ENCODE measurements at regions not wholly inside any gene's neighbourhood (a gene's known extent, or its start where the extent isn't known, plus 50 kb on each side); places are given as distances from the start of the nearest gene placed in this dataset.

DNA sequence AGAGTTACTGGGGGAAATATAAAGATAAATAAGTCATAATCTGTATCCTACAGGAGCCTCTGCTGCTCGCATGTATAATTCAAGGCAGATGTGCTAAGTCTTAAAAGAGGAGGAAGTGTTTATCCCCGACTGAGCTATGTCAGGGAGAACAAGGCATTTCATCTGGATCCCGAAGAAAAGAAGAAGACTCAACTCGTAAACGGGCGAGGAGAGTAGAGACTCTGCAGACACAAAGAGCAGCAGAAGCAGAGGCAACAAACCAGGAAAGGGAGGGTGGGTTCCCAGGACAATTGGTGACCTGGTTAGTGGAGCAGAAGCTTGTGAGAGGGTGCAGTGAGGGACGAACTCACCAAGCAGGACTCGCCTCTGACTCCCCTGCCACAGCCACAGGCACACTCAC, 368.6 kb downstream of the EIPR1 start:
- H3K9me3 ChIP-seq (ENCODE audit: severe bottlenecking) = peaks cover 5% of the 10 kb centered on the region
- no peak overlapping the region for H3K27ac ChIP-seq
- H3K36me3 ChIP-seq = no peaks in the 10 kb centered on the region
- no peak for DNase-seq
- TF ChIP-seq, protein P1, sequence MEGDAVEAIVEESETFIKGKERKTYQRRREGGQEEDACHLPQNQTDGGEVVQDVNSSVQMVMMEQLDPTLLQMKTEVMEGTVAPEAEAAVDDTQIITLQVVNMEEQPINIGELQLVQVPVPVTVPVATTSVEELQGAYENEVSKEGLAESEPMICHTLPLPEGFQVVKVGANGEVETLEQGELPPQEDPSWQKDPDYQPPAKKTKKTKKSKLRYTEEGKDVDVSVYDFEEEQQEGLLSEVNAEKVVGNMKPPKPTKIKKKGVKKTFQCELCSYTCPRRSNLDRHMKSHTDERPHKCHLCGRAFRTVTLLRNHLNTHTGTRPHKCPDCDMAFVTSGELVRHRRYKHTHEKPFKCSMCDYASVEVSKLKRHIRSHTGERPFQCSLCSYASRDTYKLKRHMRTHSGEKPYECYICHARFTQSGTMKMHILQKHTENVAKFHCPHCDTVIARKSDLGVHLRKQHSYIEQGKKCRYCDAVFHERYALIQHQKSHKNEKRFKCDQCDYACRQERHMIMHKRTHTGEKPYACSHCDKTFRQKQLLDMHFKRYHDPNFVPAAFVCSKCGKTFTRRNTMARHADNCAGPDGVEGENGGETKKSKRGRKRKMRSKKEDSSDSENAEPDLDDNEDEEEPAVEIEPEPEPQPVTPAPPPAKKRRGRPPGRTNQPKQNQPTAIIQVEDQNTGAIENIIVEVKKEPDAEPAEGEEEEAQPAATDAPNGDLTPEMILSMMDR (IDR thresholded peaks at IDR 0.05; ENCODE audit: low read depth, low read length) = no peak
- no peak overlapping the region for H3K4me3 ChIP-seq (ENCODE audit: low read depth, low read length)
- H3K27me3 ChIP-seq (ENCODE audit: insufficient read depth, low read depth, severe bottlenecking) = no peaks in the 10 kb centered on the region

DNA sequence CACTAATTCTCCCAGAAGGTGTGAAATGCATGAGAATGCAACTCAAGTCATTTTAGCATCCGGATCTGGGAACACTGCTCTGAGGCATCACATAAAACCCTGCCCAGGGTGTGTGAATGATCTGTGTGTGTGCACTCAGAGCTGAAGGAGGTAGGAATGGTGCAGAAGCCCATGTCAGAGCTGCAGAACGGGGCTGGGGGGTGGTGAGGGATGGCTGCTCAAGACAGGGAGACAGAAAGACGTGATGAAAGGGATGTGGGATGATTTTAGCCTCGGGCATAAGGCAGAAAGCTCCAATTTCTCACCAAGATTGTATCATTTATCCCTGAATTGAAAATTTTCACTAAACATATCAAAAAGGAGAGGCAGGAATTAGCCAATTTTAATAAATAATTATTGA, 369.1 kb downstream of the EIPR1 start:
- no peaks in the 10 kb centered on the region for H3K27me3 ChIP-seq (ENCODE audit: insufficient read depth, low read depth, severe bottlenecking)
- TF ChIP-seq, protein P1 (IDR thresholded peaks at IDR 0.05; ENCODE audit: low read depth, low read length) = no peak
- H3K9me3 ChIP-seq (ENCODE audit: severe bottlenecking) = peaks cover under 1% of the 10 kb centered on the region

GRCh38 chr2:3007135-3007534, 370.5 kb downstream of the EIPR1 start:
- no peaks in the 10 kb centered on the region for H3K27me3 ChIP-seq (ENCODE audit: insufficient read depth, low read depth, severe bottlenecking)
- H3K27ac ChIP-seq = no peak overlapping the region
- H3K9me3 ChIP-seq (ENCODE audit: severe bottlenecking) = no peaks in the 10 kb centered on the region
- no peaks in the 10 kb centered on the region for H3K36me3 ChIP-seq
- TF ChIP-seq, protein P1 (IDR thresholded peaks at IDR 0.05; ENCODE audit: low read depth, low read length) = no peak; the same call in 1 of the 2 replicates
- DNase-seq = no peak
- no peak overlapping the region for H3K4me3 ChIP-seq (ENCODE audit: low read depth, low read length)

More for the DNA sequence above, 369.1 kb downstream of the EIPR1 start:
- Histone ChIP-seq H3K36me3 (no peaks in the 10 kb centered on the region), H3K27ac (no peak overlapping the region), H3K4me3 (ENCODE audit: low read depth, low read length) (no peak overlapping the region)
- no peak for DNase-seq

DNA sequence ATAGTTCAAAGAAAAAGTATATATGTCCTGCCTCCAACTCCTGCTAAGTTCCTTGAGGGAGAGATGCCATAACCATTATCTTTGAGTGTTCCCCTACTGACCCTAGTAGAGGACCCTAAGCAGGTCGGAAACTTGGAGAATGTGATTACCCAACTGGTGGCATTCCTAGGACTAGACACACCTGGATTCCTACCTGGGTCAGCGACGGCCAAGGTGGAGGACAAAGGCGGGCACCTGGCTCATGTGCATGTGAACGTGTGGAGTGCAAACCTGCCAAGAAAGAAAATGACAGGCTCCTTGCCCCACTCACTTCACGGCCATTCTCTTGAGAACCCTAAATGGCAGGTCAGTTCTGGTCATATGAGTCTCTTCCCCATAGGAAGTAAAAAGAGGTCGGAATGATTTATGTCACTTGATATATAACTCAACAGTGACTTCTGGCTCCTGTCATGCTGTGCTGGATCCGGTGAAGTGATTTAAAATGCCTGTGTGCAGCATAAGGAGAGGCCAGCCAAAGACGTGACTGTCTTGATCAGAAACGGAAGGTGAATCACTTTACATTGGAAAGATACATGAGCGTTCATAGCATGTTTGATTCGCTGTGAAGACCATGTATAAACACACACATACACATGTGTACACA, 371.6 kb downstream of the EIPR1 start:
- Histone ChIP-seq H3K27ac (no peak overlapping the region), H3K4me3 (ENCODE audit: low read depth, low read length) (no peak overlapping the region), H3K9me3 (ENCODE audit: severe bottlenecking) (no peaks in the 10 kb centered on the region), H3K36me3 (no peaks in the 10 kb centered on the region), H3K27me3 (ENCODE audit: insufficient read depth, low read depth, severe bottlenecking) (no peaks in the 10 kb centered on the region)
- no peak for DNase-seq
- TF ChIP-seq, protein P1 (IDR thresholded peaks at IDR 0.05; ENCODE audit: low read depth, low read length) = no peak

DNA sequence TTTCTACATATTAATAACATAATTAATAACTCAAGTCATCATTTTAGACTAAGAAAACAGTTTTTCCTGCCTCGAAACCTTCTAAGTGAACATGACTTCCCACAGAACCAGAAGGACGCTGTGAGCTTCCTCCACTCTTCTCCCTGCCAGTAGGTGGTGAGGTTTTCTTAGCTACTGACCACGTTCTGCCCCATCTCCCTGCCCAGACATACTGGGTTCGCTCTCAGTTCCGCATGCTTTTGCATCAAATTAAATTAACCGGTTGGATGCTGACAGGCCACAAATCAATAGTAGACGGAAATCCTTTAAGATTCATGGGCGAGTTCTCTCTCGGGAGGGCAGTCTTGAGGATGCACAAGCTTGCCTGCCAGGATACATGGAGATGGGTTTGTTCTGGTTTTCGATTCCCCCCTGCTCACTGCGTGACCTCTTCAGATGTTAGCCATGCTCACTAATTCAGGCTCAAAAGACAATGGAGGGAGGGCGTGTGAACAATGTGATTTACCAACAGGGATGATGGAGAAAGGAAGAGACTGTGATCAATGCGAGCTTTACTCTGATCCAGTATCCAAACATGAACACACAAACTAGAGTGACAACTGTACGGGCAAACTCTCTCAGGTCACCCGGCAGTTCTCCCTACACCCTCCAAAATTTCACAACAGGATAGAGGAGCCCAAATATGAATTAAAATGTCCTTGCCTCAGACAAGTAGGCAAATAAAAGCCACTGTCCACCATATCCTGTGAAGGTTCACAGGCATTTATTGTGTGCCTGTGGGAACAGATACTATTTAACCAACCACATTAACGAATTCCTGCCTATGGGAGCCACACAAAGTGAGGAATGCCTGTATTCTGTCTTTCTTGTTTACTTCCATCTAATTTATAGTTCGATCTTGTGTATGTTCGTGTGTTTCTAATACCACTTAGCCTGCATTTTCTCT, 375.7 kb downstream of the EIPR1 start:
- Histone ChIP-seq H3K9me3 (ENCODE audit: severe bottlenecking) (no peaks in the 10 kb centered on the region), H3K36me3 (no peaks in the 10 kb centered on the region), H3K27me3 (ENCODE audit: insufficient read depth, low read depth, severe bottlenecking) (no peaks in the 10 kb centered on the region), H3K27ac (no peak overlapping the region), H3K4me3 (ENCODE audit: low read depth, low read length) (peak overlapping the region; percentile 35)
- peak; percentile 86 for DNase-seq
- TF ChIP-seq, protein P1 (IDR thresholded peaks at IDR 0.05; ENCODE audit: low read depth, low read length) = peak; percentile 85

Data from WERI-Rb-1 (cell line).